ENCODE measurements at regions not wholly inside any gene's neighbourhood (a gene's known extent, or its start where the extent isn't known, plus 50 kb on each side); places are given as distances from the start of the nearest gene placed in this dataset.

DNA sequence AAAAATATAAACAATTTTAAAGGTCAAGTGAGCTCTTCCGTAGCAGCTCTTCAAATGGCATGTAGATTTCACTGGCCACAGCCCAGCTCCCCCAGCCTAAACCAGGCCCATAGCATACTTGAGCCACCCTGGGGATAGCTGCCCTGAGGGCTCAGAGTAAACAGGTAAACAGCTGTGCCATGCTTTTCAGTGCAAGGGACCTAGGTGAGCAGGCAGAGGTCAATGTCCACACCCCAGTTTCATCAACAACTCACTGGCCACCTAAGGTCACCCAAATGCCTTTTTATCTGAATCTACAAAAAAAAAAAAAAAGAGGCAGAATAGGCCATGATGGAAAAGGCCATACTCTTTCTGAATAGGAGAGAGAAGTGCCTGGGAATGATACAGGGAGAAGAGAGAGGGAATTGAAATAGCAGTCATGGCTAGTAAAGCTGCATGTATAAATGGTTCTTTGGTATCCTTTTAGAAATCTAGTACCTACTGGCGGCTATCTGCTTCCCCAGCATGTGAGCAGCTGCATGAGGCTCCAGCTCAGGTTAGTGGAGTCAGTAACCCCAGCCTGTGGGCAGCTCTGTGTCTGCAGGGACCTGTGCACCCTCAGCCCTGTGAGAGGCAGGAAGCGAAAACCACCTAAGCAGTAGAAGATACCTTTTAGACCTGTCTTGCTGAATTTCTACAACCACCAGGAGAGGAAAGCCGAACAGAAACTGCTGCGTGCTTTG, 77.0 kb downstream of the FOXA2 start:
- TF ChIP-seq, protein P1, sequence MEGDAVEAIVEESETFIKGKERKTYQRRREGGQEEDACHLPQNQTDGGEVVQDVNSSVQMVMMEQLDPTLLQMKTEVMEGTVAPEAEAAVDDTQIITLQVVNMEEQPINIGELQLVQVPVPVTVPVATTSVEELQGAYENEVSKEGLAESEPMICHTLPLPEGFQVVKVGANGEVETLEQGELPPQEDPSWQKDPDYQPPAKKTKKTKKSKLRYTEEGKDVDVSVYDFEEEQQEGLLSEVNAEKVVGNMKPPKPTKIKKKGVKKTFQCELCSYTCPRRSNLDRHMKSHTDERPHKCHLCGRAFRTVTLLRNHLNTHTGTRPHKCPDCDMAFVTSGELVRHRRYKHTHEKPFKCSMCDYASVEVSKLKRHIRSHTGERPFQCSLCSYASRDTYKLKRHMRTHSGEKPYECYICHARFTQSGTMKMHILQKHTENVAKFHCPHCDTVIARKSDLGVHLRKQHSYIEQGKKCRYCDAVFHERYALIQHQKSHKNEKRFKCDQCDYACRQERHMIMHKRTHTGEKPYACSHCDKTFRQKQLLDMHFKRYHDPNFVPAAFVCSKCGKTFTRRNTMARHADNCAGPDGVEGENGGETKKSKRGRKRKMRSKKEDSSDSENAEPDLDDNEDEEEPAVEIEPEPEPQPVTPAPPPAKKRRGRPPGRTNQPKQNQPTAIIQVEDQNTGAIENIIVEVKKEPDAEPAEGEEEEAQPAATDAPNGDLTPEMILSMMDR (IDR thresholded peaks at IDR 0.05), result no peak
- no peak for TF ChIP-seq POLR2A (IDR thresholded peaks at IDR 0.05)
